AG04449 (cell line): ENCODE measurements at regions not wholly inside any gene's neighbourhood (a gene's known extent, or its start where the extent isn't known, plus 50 kb on each side); places are given as distances from the start of the nearest gene placed in this dataset.
"Not testable (repeated sequence)": the region's sequence is repeated elsewhere in the genome, so short reads cannot be mapped to it uniquely, and the experiment has no call there.

Source experiments
- CTCF ChIA-PET: fragments of 350-600 bp; formaldehyde crosslinking; extraction: SDS; loops from one replicate; lab custom pipeline; 2021; ENCODE audit warnings: antibody characterized with exemption; lab: Yijun Ruan, JAX
- POLR2A ChIA-PET: fragments of 400-600, 350-600 bp; formaldehyde crosslinking; extraction: SDS; loops from one replicate; lab custom pipeline; 2020; ENCODE audit warnings: antibody characterized with exemption, inconsistent platforms; lab: Yijun Ruan, JAX
- DNase-seq: peaks from one replicate; pipeline ENCODE4 v3.0.0-alpha.2; 2010; ENCODE audit warnings: low read depth, low spot score
- H3K4me3 ChIP-seq: 2 replicates; pipeline ENCODE4 v1.5.1; 2011; ENCODE audit warnings: low read depth, mild to moderate bottlenecking, control low read depth, low read length
- TF ChIP-seq, protein P1 (sequence below): IDR thresholded peaks from one replicate; pipeline ENCODE4 v1.5.1; 2011; ENCODE audit warnings: mild to moderate bottlenecking, moderate library complexity, low read length, control low read depth, inconsistent platforms; ENCODE audit not compliant: insufficient read depth; ENCODE audit errors: missing control alignments

DNA sequence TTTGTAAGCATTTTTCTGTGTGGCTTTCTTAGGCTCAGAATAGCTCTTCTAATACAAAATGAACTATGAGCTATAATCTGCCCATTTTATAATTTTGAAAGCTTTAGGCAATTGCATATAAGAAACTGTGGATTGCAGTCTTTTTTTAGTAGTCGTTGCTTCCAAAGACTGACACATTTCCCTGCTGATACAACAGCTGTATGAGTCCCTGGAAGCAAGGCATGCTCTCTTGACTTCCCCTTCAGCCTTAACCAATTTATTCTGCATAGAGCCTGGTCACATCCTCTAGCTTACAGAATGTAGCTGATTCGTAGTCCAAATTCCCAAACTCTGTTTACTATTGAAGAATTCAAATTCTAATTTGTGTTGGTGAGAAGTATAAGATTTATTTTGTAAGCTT is 155.3 kb upstream of the EYA4 start:
- ChIA-PET CTCF (no interaction called here), POLR2A (no interaction called here)
- DNase-seq: no peak
- H3K4me3 ChIP-seq: no peak overlapping the region
- TF ChIP-seq, protein P1, sequence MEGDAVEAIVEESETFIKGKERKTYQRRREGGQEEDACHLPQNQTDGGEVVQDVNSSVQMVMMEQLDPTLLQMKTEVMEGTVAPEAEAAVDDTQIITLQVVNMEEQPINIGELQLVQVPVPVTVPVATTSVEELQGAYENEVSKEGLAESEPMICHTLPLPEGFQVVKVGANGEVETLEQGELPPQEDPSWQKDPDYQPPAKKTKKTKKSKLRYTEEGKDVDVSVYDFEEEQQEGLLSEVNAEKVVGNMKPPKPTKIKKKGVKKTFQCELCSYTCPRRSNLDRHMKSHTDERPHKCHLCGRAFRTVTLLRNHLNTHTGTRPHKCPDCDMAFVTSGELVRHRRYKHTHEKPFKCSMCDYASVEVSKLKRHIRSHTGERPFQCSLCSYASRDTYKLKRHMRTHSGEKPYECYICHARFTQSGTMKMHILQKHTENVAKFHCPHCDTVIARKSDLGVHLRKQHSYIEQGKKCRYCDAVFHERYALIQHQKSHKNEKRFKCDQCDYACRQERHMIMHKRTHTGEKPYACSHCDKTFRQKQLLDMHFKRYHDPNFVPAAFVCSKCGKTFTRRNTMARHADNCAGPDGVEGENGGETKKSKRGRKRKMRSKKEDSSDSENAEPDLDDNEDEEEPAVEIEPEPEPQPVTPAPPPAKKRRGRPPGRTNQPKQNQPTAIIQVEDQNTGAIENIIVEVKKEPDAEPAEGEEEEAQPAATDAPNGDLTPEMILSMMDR: no peak

DNA sequence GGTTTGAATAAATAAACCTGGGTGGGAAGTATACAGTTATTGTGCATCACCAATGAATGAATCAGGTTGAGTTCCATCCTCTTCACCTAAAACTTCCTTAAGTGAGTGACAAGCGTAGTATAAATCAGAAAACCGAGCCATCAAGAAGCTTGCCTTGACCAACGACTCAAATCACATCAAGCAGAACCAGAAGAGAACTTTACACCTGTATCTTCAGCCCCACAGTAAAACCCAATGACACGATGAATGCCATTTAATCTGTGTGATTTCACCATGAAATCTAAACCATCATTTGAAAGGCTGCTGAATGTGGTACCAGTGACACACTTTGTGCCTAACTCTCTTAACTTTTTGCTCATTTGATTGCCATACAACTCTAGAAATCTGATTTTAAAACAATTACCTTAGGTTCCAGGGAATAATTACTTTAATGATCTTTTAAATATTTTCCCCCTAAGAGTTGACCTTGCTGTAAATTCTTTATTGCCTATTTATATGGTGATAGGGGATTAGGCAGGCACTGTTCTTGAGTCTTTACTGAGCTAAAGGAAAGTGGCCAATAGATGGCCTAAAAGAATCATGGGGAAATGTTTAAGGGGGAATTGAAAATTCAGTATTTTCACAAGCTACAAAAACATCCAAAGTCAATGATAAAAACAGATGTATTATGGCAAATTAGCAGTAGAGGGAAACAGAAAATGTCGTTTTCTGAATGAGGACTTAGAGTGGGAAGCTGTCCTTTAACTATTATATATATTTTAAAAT is 152.0 kb upstream of the EYA4 start:
- TF ChIP-seq, protein P1: no peak
- ChIA-PET POLR2A (no interaction called here), CTCF (interaction anchor here (0.7 to 1.0 kb wide), 2 partner anchors 10 to 49 kb away, joined by 3 read pairs; no protein-coding TSS in a partner anchor)
- DNase-seq: no peak
- H3K4me3 ChIP-seq: no peak overlapping the region

DNA sequence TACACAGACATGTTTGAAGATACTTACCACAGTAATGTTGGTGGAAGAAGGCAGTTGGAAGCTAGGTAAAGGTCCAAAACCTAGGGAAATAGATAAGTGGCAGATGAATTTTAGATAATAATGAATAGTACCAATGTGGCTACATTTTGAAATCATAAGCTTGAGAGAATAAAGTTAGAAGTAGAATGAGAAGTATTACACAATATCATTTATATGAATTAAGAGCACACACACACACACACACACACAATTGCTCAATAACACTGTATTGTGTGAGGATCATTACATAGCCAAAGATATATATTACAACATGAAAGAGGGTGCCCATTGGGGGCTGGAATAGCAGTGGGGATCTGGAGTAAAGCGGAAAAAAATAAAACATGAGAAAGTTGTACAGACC is 149.0 kb upstream of the EYA4 start:
- no peak overlapping the region for H3K4me3 ChIP-seq
- DNase-seq: no peak
- TF ChIP-seq, protein P1: no peak
- CTCF ChIA-PET: no interaction called here
- POLR2A ChIA-PET: no interaction called here

DNA sequence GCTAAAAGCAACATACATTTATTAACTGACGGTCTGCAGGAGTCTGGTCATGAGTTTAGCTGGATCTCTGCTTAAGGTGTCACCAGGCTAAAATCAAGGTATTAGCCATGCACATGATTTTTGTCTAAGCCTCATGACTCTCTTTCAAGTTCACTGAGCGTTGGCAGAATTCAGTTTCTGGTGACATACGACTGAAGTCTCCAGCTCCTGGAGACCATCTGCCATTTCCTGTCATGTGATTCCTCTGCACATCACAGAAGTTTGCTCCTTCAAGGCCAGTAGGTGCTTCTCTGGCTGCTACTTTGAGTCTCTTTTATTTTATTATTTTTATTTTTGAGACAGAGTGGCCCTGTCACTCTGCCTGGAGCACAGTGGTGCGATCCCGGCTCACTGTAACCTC is 148.4 kb upstream of the EYA4 start:
- DNase-seq: no peak
- CTCF ChIA-PET: no interaction called here
- TF ChIP-seq, protein P1: no peak
- no peak overlapping the region for H3K4me3 ChIP-seq
- POLR2A ChIA-PET: no interaction called here

DNA sequence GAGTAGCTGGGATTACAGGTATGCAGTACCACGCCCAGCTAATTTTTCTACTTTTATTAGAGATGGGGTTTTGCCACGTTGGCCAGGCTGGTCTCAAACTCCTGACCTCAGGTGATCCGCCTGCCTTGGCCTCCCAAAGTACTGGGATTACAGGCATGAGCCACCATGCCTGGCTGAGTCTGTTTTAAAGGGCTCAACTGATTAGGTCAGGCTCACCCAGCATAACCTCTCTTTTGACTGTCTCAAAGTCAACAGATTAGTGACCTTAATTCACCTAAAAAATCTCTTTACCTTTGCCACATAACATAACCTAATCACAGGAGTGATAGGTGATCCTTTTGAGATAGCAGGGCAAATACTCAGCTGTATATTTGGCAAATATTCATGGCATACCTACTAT is 147.9 kb upstream of the EYA4 start:
- DNase-seq, CTCF ChIA-PET, H3K4me3 ChIP-seq, POLR2A ChIA-PET: not testable (repeated sequence)

DNA sequence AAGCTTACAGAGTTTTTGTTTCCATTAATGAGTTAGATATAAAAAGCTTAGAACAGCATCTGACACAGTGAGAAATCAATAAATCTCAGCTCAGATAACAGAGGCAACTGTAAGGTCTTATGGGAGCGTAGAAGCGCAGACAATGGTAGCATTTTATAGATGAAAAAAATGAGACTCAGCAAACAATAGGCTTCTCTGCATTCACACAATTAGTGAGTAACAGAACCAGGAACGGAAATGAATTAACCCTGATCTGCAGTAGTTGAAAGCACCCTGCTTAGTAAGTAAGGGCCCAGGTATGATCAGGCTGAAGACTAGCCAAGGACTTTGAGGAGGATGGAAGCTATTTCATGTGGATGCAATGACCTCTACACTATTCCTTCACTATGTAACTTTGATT is 147.2 kb upstream of the EYA4 start:
- DNase-seq: no peak
- ChIA-PET CTCF (no interaction called here), POLR2A (no interaction called here)
- no peak overlapping the region for H3K4me3 ChIP-seq
- TF ChIP-seq, protein P1: no peak

DNA sequence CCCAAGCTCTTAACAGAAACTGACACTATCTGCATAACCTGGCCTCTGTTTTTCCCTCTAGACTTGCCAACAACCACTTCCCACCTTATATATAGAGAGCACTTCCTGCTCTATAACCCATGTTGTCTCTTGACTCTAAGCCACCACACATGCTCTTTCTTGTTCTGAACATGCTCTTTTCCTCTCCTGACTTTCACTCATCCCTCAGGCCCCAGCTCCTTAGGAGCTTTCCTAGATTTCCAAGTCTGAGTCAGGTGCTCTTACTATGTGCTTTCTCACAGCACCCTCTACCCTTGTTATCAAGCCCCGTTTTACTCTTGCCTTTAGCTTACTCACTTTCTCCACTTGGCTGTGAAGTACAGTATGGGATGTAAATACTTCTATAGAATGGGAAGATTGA is 143.9 kb upstream of the EYA4 start:
- no peak for DNase-seq
- ChIA-PET POLR2A (no interaction called here), CTCF (no interaction called here)
- TF ChIP-seq, protein P1: no peak
- H3K4me3 ChIP-seq: no peak overlapping the region
